GM18858 (cell line): ENCODE measurements at regions not wholly inside any gene's neighbourhood (a gene's known extent, or its start where the extent isn't known, plus 50 kb on each side); places are given as distances from the start of the nearest gene placed in this dataset.

Source experiments
- ATAC-seq: cut with Tn5 transposase; IDR thresholded peaks from one replicate; pipeline ENCODE4 v1.9.1; 2021; ENCODE audit not compliant: unreplicated experiment

DNA sequence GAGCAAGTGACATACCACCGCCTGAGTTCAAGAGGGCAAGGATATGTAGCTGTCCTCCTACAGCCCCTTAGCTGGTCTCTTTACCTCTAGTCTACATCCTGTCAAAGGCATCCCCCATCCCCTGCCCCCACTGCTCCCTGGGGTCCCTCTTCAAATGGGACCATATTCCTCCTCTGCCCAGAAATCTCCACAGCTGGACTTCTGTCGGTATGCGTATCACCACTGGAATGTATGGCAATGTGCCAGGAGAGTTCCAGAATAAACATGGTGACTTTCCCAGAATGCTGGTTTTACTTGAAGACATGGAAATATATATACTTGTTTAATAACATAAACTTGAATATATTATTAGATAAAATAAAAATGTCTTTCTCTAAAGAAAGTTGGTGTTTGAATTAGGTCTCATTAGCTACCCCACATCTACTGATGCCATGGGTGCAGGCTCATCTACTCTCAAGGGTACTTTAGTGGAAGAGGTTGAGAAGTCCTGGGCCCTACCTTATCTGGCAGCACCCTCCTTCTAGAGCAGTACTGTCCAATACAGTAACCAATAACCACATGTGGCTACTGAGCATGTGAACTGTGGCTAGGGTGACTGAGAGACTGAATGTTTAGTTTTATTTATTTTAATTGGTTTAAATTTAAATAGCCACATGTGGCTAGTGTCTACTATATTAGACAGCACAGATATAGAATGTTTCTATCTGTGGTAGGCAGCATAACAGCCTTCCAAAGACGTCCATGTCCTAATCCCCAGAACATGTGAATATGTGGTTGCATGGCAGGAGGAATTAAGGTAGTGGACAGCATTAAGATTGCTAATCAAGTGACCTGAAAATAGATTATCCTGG lies 181.7 kb upstream of the SLC30A5 start:
- no peak for ATAC-seq

DNA sequence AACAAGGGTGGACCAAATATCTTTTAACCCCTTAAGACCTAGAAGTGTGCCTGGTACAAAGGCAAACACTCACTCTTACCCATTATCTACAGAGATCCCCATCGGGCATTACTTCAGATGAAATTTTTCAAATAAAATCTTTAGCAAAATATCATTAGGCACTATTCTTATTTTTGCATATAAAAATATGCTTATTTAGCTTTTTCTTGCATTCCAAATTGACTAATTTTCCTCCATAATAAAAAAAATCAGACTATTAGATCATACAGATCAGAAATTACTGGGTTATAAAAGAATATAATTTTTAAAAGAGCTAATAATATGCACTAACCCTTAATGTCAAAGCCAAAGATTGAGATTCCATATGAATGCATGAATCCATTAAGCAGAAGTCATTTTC lies 178.7 kb upstream of the SLC30A5 start:
- no peak for ATAC-seq

DNA sequence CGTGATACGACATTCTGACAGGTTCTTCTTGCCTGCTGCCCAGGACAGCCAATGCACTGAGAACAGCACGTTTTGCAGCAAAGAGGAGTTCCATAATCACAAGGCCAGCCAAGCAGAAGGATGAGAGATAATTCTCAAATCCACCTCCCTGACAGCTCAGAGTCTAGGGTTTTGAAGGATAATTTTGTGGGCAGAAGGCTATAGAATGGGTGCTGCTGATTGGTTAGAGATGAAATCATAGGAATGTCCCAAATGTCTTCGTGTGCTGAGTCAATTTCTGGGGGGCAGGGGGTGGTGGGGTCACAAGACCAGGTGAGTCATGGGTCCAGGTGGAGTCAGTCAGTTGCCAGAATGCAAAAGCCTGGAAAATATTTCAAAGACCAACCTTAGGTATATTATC lies 175.5 kb upstream of the SLC30A5 start:
- ATAC-seq = no peak

DNA sequence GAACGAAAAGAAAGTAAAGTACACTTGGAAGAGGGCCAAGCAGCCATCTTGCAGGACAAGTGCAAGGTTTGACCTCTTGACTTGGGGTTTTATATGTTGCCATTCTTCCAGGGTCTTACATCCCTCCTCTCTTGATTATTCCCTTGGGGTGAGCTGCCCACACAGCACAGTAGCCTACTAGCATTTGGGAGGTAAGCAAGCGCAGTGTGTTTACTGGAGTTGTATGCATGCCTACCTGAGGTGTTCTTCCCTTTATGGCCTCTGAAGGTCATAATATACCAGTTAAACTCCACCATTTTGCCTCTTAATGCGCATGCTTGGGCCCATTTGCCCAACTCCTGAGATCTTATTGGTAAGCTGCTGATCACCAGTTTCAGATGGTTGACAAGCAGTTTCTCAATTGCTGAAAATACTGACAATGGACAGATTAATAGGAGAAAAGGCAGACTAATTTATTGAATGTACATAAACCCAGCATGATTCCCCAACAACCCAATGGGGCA lies 173.8 kb upstream of the SLC30A5 start:
- no peak for ATAC-seq

DNA sequence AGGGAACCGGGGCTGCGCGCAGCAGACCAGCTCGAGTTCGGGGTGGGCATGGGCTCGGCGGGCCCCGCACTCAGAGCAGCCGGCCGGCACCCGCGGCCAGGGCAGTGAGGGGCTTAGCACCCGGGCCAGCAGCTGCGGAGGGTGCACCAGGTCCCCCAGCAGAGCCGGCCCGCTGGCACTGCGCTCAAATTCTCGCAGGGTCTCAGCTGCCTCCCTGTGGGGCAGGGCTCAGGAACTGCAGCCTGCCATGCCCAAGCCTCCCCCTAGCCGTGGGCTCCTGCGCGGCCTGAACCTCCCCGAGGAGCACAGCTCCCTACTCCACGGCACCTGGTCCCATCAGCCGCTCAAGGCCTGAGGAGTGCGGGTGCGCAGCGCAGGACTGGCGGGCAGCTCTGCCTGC lies 172.9 kb upstream of the SLC30A5 start:
- ATAC-seq = no peak

DNA sequence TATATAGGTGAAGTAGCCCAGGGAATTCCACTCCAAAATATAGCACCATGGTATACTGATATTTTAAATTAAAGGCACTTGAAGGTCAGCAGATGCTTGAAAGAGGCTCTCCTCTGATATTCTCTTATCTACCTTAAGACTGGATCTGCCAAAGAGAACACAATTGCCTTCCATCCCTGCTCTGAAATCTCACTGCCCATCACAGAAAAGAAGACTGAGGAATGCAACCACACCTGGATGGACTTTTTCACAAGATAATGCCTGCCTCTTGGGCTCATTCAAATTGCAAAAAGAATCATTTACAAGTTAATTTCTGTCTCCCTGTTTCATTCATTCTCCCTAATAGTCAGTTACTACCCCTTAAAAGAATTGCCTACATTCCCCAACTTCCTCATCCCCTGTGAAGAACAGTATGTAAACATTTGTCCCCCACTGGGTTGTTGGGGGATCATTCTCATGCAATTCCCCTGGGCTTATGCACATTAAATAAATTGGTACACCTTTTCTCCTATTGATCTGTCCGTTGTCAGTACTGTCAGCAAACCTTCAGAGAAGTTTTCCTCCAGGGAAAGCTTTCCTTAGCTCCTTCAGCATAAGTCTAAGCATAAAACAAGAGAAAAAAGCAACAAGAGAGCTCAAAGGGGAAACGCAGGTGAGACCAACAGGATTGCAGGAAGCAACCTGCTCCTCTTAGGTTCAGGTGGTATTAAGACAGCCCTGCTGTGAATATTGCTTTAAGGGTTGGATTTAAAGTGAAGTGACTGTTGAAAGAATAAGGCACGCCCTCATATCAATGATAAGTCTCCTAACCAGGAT lies 171.4 kb upstream of the SLC30A5 start:
- ATAC-seq = no peak

DNA sequence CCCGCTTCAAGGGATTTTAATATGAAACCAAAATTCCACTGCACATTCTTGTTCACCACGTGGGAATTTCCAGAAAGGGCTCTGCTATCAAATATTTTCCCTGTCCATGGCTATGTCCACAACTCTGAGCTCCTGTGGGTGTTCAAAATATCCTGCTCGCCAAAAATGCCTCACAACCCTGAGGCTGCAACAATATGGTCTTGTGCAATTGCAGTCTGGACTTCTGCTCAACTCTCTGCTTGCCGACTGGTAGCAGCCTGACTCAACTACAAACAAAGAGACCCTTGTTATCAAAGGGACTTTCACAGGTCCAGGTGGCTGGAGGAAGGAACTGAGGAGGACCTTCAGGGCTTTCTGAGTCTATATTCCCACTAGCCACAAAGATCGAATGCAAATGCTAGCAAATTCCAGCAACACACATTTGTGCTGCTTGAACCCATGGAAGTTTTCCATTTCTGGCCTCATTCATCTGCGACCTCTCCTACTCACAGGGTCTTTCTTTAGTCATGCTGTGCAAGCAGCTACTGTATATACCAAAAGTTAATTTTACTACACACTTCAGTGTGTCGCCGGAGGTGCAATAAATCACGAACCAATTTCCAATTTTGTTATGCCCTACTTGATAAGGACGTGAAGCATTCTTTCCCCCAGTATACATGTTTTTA lies 169.2 kb upstream of the SLC30A5 start:
- ATAC-seq = no peak

DNA sequence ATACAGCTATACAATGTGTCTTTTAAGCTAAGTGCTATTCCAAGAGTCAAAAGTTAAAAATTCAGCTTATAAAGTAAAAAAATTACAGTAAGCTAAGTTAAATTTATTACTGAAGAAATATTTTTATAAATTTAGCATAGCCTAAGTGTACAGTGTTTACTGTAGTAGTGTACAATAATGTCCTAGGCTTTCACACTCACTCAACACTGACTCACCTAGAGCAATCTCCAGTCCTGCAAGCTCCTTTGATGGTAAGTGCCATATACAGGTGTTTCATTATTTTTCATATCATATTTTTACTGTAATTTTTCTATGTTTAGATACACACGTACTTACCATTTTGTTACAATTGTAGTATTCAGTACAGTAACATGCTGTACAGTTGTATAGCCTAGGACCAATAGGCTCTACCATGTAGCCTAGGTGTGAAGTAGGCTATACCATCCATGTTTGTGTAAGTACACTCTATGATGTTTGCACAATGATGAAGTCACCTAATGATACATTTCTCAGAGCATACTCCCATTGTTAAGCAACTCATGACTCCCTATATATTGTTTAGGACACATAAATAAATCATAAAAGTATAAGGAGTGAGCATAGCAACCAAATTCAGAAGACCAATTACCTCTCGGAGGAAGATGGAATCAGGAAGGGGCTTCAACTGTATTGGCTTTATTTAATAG lies 165.1 kb upstream of the SLC30A5 start:
- ATAC-seq = no peak

DNA sequence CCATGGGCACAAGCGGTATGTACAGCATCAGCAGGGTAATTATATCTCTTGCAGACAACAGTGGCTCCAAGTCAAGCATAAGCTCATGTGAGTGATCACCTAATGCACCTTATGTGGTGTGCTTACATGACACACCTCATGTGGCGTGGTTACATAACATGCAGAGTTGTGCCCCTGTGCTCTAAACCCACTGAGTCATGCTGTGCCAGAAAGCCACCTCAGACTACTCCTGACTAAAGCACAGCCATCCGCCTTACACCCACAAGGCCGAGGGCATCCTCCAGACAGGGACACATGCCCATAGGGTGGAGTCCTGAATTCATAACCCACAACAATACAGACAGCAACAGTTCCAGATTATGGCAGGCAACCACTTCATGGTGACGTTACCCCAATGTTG lies 163.7 kb upstream of the SLC30A5 start:
- no peak for ATAC-seq

DNA sequence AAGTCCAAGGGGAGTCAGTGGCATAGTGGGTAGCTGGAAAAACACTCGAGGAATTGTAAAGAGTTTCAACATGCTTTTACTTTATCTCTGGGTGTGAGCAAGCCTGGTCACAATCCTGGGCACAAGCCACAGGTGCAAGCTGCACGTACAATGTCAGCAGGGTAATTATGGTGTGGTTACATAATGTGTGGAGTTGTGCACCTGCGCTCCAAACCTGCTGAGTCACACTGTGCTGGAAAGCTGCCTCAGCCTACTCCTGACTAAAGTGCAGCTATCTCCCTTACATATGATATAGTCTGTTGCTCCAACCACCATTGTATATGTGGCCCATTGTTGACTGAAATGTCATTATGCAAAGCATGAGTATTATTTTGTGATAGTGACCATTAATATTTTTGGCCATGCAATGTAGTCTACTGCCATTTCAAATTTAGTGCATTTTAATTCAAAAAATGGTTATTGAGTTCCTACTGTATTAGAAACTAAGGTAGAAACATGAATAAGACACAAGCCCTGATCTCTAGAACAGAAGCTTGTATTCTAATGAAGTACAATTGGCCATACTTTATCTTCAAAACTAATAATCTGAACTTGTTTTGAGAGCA lies 160.9 kb upstream of the SLC30A5 start:
- ATAC-seq = no peak

DNA sequence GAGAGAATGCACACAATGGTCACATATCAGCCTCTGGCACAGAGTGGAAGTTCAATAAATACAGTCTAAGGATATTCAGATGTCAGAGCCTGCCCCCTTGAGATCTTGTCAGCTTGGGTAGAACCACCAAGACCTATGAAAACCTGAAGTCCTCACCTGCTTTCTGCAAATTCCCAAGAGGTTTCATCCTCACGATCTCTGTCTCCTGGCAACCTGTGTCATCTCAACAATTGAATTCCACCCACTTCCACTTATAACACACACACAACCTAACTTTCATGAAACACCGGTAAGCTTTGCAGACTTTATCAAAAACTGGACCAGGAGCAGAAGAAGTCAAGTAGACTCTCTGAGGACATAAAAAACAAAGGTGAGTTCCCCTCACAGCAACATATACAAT lies 151.6 kb upstream of the SLC30A5 start:
- ATAC-seq = no peak

DNA sequence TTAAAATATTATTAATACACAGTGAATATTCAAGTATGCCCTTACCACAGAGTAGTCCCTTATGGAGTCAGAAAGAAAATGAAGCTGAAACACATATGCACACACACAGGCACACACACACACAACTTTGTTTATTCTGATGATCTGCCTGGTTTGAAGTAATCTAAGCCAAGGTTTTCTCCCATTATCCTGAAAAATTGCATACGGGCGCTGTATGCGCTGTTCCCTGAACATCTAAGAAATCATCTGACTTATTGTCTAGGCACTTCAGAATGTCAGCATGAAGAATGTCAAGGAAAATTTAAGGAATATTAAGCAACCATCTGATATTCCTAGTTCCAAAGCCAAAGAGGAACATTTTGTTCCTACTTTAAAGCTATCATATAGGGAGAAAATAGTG lies 147.1 kb upstream of the SLC30A5 start:
- ATAC-seq = no peak

DNA sequence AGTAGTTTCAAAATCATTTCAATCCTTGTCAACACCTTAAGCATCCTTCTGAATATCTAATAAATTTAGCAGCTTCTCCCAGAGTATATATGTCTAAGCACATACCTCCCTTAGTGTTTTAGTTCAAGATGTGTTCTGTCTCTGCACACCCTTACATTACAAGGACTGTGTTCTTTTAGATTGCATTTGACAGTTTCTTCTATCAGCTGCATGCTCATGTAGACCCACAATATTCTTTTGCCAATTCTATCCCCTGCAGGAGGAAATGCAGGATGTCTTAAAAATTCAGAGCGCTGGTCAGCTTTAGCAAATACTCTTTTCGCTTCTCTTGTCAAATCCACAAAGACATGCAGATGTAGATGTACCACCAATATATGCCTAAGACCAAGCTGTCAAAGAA lies 145.8 kb upstream of the SLC30A5 start:
- ATAC-seq = no peak

DNA sequence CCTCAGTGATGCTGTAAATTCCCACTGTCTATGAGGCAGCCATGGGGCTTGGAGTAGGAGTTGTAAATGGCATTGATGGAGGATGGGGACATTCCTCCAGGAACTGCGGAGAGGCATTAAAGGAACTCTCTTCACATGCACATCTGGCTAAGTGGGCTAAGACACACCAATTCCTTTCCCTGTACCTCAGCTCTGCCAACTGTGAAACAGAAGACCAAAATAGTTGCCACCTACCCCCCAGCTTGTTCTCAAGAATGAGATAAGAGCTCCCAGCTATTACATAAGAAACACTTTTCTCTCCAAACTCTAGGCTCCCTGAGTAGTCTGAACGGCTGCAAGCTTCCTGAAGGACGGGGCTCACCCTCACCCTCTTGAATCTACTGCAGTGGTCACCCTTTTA lies 144.6 kb upstream of the SLC30A5 start:
- no peak for ATAC-seq

DNA sequence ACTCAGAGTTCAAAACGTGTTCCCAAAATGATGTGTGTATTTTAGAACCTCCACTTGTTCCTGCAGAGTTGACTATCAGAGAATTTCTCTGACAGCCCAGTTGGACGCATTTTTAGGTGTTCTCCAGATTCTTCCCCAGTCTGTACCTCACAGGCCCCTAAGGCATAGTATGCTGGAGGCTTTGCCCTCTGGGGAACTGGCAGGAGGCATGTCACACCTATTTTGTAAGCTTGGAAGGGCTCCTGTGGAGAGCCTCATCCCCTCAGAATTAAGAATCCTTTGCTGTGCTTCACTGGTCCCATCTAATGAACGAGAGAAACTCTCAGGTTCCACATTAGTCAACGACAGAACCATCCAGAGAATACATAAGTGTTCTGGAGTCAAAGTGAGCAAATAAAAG lies 144.1 kb upstream of the SLC30A5 start:
- ATAC-seq = no peak

DNA sequence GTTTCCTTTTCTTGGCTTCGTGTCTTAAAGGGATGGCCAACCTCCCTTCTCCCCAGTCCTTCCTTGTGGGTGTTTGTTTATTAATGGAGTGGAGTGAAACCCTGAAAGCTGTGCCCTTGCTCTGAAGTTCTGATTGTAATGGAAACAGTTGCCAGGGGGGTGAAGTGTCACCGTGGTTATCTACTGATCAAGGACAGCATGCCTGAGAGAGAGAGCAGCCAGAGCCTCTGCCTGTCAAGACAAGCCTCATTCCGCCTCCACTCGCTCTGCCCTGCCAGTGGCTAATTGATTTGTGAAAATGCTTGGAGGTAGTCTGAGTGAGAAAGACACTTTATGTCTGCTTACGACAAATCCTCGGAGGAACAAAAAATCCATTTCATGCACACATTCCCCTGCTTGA lies 143.7 kb upstream of the SLC30A5 start:
- no peak for ATAC-seq

DNA sequence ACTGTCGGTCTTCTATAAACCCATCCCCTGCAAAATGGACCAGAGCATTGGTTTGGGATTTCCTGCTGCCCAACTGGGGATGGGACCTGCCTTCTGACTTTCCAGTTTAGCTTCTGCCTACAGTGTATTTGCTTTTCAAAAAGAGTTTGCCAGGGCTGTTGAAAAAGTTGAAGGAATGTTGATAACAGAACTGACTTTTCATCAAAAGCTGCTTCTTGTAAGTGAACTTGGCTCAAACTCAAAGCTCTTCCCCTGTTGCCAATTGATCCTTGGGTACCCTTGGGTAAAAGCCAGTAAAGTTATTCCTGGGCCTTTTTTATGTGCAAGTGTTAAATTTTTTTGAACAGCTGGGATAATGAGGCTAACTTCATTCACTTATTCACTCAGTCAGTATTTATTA lies 142.9 kb upstream of the SLC30A5 start:
- ATAC-seq = no peak

DNA sequence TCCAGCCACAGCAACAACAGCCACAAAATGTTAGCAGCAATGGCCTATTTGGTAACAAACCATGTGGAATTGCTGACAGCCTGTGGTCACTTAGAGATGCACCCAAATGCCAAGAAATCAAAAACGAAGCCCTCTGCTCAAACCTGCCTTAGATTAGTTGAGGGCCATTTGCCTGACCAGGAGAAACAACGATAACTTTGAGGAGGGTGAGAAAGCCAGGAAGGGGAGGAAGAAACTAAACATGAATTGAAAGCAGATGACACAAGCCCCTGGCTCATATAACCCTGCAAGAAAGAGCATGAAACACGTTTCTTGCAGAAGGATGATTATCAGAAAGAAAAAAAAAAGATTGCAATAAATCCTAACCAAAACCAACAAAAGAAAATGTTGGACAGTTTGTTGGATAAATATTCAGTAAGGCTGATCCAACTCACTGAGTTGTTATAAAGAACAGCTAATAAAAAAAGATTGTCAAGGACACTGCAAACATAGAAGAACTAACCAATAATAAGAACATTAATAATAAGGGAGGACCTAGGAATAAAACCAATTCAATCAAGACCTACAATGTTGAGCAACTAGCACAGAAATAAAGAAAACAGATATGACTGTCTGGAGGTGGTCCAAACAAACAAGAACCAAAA lies 140.5 kb upstream of the SLC30A5 start:
- no peak for ATAC-seq

DNA sequence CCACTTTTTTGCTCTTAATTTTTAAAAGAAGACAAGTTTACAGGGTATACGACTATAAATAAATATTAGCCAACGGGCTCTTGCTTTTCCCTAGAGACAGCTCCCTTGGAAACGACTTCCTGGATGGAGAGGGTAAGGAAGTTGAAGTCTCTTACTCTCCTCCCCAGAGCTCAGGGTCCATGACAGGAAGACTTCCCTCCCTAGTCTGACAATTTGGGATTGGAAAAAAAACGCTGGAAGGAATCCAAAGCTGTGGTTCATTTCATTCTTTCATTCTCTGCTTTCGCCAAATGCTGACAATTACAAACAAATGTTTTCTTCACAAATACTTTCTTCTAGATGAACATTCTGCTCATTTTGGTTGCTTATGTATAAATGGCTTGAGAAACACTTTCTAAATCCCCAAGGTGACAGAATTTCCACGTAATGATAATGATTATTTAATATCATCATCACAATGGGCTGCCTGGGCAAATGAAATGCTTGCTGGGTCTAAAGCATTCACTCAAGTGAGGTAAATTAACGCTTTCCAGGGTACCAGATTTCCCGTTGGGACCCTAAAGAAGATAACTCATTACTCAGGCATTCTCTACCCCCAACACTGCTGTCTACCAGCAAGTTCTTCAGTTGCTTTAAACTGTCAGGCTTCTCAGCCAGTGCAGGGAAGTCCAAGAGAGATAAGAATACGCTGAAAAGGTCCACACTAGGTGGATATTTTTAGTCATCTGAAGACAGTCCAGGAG lies 139.8 kb upstream of the SLC30A5 start:
- no peak for ATAC-seq

DNA sequence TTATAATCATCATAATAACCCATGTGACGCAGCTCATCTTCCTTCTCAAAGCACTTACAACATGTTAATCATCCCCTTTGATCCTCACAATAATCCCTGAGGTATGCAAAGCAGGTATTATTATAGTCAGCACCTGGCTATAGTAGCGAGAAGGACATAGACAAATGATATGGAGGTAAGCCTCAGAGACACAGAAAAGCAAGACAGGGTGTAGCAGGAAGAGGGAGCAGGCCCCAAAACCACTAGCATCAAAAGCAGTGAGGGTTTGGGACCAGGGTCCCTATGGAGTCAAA lies 139.2 kb upstream of the SLC30A5 start:
- no peak for ATAC-seq
